Sigmoid colon (tissue), 6 donors: ENCODE measurements at regions not wholly inside any gene's neighbourhood (a gene's known extent, or its start where the extent isn't known, plus 50 kb on each side); places are given as distances from the start of the nearest gene placed in this dataset.

Experiments
- DNase-seq: peaks from one replicate; pipeline ENCODE4 v3.0.0-alpha.2; 2019
- H3K27ac ChIP-seq, 4 donors: fragments of 200-600 bp; sonication (generic); one replicate each; pipeline ENCODE4 v1.5.1; 2016 to 2019; ENCODE audit warnings: mild to moderate bottlenecking in 1 of 4
- H3K27me3 ChIP-seq, 3 donors: fragments of 200-600 bp; sonication (generic); one replicate each; pipeline ENCODE4 v1.5.1; 2019; ENCODE audit warnings: mild to moderate bottlenecking in 1 of 3
- H3K36me3 ChIP-seq, 4 donors: fragments of 200-600 bp; sonication (generic); one replicate each; pipeline ENCODE4 v1.5.1; 2016 to 2019
- H3K4me1 ChIP-seq, 4 donors: fragments of 200-600 bp; sonication (generic); one replicate each; pipeline ENCODE4 v1.5.1; 2017 to 2019
- H3K4me3 ChIP-seq, 4 donors: fragments of 200-600 bp; sonication (generic); one replicate each; pipeline ENCODE4 v1.5.1; 2017 to 2019; ENCODE audit warnings: mild to moderate bottlenecking in 2 of 4, moderate library complexity in 1 of 4
- H3K9me3 ChIP-seq, 4 donors: fragments of 200-600 bp in 3 of 4; sonication (generic) in 3 of 4; one replicate each; pipeline versions ENCODE4 v1.5.1 to v1.6.1; 2013 to 2019
- EP300 ChIP-seq, 4 donors: sonication (generic); formaldehyde crosslinking; IDR thresholded peaks; one replicate each; pipeline ENCODE4 v1.6.1; 2017; ENCODE audit warnings: antibody characterized with exemption in 4 of 4
- POLR2A ChIP-seq, 2 donors: fragments of 450-650 bp; IDR thresholded peaks; one replicate each; pipeline ENCODE4 v1.6.1; 2016; ENCODE audit warnings: antibody characterized with exemption in 2 of 2, mild to moderate bottlenecking in 2 of 2, moderate library complexity in 2 of 2
- POLR2AphosphoS5 ChIP-seq, 4 donors: sonication (generic); formaldehyde crosslinking; IDR thresholded peaks; one replicate each; pipeline ENCODE4 v1.6.1; 2017; ENCODE audit warnings: antibody characterized with exemption in 4 of 4
- WGBS, 2 donors: extraction: QIAGEN DNeasy Blood & Tissue Kit; methylation state at CpG; one replicate each; pipeline ENCODE4 v1.1.7; 2013; 5-methylcytosine and 5-hydroxymethylcytosine counted together
- intact Hi-C: fragments of 100-400 bp; cut with DNase I; formaldehyde crosslinking; loops from one replicate; pipeline ENCODE4 v1.15.1; 2023
- TF ChIP-seq, protein P1 (sequence below), 4 experiments: fragments of 450-650 bp in 3 of 4; fragments of 200-600 bp in 1 of 4; IDR thresholded peaks; one replicate each; pipeline ENCODE4 v1.5.1; 2016 to 2019; ENCODE audit warnings: antibody characterized with exemption in 4 of 4, mild to moderate bottlenecking in 3 of 4, moderate library complexity in 2 of 4
- donor health status: healthy with polysubstance abuse.
- donor health status: healthy.

DNA sequence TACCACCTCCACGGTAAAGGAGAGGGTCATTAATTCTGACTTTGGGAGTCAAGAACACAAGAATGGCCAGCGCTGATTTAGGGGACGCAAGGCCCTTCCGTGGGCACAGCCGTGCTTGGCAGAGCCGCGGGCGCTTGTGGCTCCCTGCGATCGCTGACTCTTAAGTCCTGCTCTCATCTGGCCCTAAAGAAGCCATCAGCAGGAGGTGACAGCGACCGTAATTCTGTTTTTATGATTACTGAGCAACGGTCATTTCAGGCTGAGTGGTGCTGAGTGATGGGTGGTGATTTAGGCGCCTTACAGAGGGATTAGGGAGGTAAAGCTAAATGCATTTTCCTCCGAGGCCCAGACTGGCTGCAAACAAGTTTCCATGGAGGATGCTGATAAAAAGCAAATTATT is 364.6 kb upstream of the SULF2 start:
- Histone ChIP-seq H3K27me3 (no peaks in the 10 kb centered on the region), H3K27ac (no peak overlapping the region), H3K36me3 (no peaks in the 10 kb centered on the region), H3K4me1 (no peaks in the 10 kb centered on the region), H3K4me3 (no peak overlapping the region), H3K9me3 (no peaks in the 10 kb centered on the region)
- intact Hi-C loops: no loop called here
- DNase-seq: no peak
- WGBS, 2 donors: 57 to 73% methylated on average over 15 of the region's 15 CpGs
- TF ChIP-seq, protein P1, sequence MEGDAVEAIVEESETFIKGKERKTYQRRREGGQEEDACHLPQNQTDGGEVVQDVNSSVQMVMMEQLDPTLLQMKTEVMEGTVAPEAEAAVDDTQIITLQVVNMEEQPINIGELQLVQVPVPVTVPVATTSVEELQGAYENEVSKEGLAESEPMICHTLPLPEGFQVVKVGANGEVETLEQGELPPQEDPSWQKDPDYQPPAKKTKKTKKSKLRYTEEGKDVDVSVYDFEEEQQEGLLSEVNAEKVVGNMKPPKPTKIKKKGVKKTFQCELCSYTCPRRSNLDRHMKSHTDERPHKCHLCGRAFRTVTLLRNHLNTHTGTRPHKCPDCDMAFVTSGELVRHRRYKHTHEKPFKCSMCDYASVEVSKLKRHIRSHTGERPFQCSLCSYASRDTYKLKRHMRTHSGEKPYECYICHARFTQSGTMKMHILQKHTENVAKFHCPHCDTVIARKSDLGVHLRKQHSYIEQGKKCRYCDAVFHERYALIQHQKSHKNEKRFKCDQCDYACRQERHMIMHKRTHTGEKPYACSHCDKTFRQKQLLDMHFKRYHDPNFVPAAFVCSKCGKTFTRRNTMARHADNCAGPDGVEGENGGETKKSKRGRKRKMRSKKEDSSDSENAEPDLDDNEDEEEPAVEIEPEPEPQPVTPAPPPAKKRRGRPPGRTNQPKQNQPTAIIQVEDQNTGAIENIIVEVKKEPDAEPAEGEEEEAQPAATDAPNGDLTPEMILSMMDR (IDR thresholded peaks at IDR 0.05): no peak
- TF ChIP-seq EP300 (IDR thresholded peaks at IDR 0.05): no peak
- TF ChIP-seq POLR2A (IDR thresholded peaks at IDR 0.05): no peak
- no peak for TF ChIP-seq POLR2AphosphoS5 (IDR thresholded peaks at IDR 0.05)

DNA sequence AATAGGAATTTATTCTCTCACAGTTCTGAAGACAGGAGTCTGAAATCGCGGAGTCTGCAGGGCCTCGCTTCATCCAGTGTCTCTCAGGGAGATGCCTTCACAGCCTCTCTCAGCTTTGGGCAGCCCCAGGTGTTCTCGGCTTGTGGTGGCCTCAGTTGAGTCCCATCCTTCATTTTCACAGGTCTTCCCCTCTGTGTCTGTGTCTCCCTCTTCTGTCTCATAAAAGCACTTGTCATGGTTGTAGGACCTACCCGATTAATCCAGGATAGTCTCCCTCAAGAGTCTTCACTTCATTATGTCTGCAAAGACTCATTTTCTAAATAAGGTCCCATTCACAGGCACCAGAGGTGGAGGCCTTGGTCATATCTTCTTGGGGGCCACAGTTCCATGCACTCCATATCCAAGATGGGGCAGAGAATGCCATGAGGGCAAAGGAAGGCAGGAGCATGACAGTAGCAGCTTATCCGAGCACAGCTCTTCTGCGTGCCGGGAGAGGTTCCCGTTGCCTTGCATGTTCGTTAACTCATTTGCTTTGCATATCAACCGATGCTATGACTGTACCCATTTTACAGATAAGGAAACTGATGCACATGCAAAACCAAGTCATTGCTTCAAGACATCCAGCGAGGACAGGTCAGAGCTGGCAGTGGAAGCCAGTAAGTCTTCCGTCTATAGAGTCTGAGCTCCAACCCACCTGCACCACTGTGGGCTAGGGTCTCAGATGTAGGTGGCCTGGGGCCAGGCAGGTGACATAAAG is 363.8 kb upstream of the SULF2 start:
- WGBS, 2 donors: 64 to 90% methylated on average over 13 of the region's 13 CpGs
- Histone ChIP-seq H3K36me3 (no peaks in the 10 kb centered on the region), H3K27ac (no peak overlapping the region), H3K27me3 (no peaks in the 10 kb centered on the region), H3K9me3 (no peaks in the 10 kb centered on the region), H3K4me3 (no peak overlapping the region), H3K4me1 (no peaks in the 10 kb centered on the region)
- intact Hi-C loops: no loop called here
- no peak for DNase-seq
- TF ChIP-seq POLR2A (IDR thresholded peaks at IDR 0.05): no peak
- TF ChIP-seq EP300 (IDR thresholded peaks at IDR 0.05): no peak
- TF ChIP-seq, protein P1 (IDR thresholded peaks at IDR 0.05): no peak
- no peak for TF ChIP-seq POLR2AphosphoS5 (IDR thresholded peaks at IDR 0.05)

DNA sequence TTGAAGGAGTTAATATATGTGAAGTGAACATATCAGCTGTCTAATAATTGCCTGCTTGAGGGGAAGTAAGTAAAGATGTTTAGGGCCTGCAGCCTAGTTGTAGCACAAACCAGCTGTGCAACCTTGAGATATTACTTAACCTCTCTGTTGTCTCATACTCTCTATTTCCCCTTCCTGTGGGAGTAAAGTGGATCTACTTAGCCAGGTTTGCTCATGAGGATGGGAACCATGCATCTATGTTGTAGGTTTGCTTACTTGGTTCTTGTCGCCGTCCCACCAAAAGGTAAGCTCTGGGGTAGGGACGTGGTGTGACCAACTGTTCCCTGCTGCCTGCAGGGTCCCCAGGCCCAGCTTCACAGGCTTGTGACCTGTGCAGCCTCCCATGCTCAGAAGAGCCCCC is 362.7 kb upstream of the SULF2 start:
- DNase-seq: peak; percentile 3

DNA sequence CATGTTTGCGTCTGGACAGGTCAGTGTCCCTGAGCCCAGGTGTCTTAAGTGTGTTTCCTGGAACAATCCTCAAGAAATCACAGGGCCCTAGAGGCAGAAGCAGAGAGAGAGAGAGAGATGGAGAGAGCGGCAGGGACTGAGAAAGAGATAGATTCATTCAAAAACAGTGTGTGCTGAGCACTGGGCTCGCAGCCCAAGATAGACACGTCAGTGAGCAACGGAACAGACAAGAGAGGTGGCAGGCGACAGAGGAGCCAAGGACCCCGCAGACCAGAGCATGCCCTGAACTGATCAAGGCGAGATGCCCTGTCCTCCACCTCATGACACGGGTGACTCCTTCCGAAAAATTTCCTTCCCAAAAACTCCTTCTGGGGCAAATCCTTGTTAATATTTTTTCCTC is 362.0 kb upstream of the SULF2 start:
- no peak for TF ChIP-seq EP300 (IDR thresholded peaks at IDR 0.05)
- TF ChIP-seq POLR2AphosphoS5 (IDR thresholded peaks at IDR 0.05): no peak
- TF ChIP-seq POLR2A (IDR thresholded peaks at IDR 0.05): no peak
- TF ChIP-seq, protein P1 (IDR thresholded peaks at IDR 0.05): no peak
- Histone ChIP-seq H3K27me3 (no peaks in the 10 kb centered on the region), H3K4me3 (no peak overlapping the region), H3K4me1 (no peaks in the 10 kb centered on the region), H3K36me3 (no peaks in the 10 kb centered on the region), H3K27ac (no peak overlapping the region), H3K9me3 (no peaks in the 10 kb centered on the region)
- intact Hi-C loops: no loop called here
- WGBS, 2 donors: 84 to 86% methylated on average over 10 of the region's 10 CpGs
- DNase-seq: no peak

More for the DNA sequence above, 362.7 kb upstream of the SULF2 start:
- Histone ChIP-seq H3K4me1 (no peaks in the 10 kb centered on the region), H3K9me3 (no peaks in the 10 kb centered on the region), H3K36me3 (no peaks in the 10 kb centered on the region), H3K4me3 (no peak overlapping the region), H3K27me3 (no peaks in the 10 kb centered on the region), H3K27ac (no peak overlapping the region)
- TF ChIP-seq POLR2A (IDR thresholded peaks at IDR 0.05) (no peak), POLR2AphosphoS5 (IDR thresholded peaks at IDR 0.05) (no peak), EP300 (IDR thresholded peaks at IDR 0.05) (no peak)
- TF ChIP-seq, protein P1 (IDR thresholded peaks at IDR 0.05): no peak
- intact Hi-C loops: no loop called here
- whole genome bisulfite sequencing, 2 donors: 92 to 96% methylated on average over 3 of the region's 3 CpGs

DNA sequence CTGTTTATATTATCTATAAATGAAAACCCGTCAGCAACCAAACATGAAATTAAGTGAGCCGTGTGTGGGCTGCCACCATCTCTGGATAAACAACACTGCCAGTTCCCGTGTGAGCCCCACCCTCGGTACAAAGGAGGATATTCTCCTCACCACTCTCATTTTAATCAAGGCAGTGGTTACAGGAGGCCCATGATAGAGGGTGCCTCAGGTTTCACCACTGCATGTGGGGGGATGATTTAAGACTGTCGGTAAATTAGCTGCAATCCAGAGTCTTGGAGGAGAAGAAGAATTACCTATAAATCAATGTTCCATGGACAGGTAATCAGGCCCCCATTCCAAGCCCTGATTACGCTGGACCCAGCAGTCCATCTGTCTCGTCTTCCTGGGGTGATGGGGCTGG is 361.6 kb upstream of the SULF2 start:
- H3K4me3 ChIP-seq: no peak overlapping the region
- DNase-seq: no peak
- H3K9me3 ChIP-seq: no peaks in the 10 kb centered on the region
- no peak overlapping the region for H3K27ac ChIP-seq
- no peaks in the 10 kb centered on the region for H3K27me3 ChIP-seq
- H3K4me1 ChIP-seq: no peaks in the 10 kb centered on the region
- WGBS, 2 donors: 36 to 66% methylated on average over 7 of the region's 7 CpGs
- TF ChIP-seq POLR2AphosphoS5 (IDR thresholded peaks at IDR 0.05) (no peak), EP300 (IDR thresholded peaks at IDR 0.05) (no peak), POLR2A (IDR thresholded peaks at IDR 0.05) (no peak)
- TF ChIP-seq, protein P1 (IDR thresholded peaks at IDR 0.05): no peak
- H3K36me3 ChIP-seq: no peaks in the 10 kb centered on the region
- intact Hi-C loops: no loop called here
